Motor neuron (in vitro differentiated cells): ENCODE measurements at regions not wholly inside any gene's neighbourhood (a gene's known extent, or its start where the extent isn't known, plus 50 kb on each side); places are given as distances from the start of the nearest gene placed in this dataset.
A peak's percentile ranks its signal among the peaks of the same experiment; 100 is the strongest.

Experiments used
- ATAC-seq, 8 experiments: fragments of 200-7000 bp; cut with Tn5 transposase; replicated peaks in 6 of 8; 2 replicates each; pipeline ENCODE4 v1.8.0; 2021; ENCODE audit warnings: mild to moderate bottlenecking in 8 of 8, moderate library complexity in 8 of 8
- H3K27ac ChIP-seq, 2 donors: fragments of 250-450 bp; sonication (Bioruptor Pico); 2 replicates each; pipeline ENCODE4 v1.9.0; 2021; ENCODE audit warnings: antibody characterized with exemption in 2 of 2, mild to moderate bottlenecking in 2 of 2, moderate library complexity in 1 of 2
- H3K4me1 ChIP-seq, 2 donors: fragments of 250-450 bp; sonication (Bioruptor Pico); replicated peaks in 1 of 2; 2 replicates each; pipeline ENCODE4 v1.6.1; 2021; ENCODE audit warnings: antibody characterized with exemption in 2 of 2, mild to moderate bottlenecking in 2 of 2, moderate library complexity in 1 of 2
- H3K4me3 ChIP-seq, 5 donors: fragments of 250-450 bp; sonication (Bioruptor Pico); 2 replicates each; pipeline ENCODE4 v1.9.0; 2021; ENCODE audit warnings: antibody characterized with exemption in 5 of 5, mild to moderate bottlenecking in 5 of 5, moderate library complexity in 4 of 5
- WGBS, 10 experiments: fragments of 450-650 bp; shearing (Covaris generic); methylation state at CpG; one replicate each; pipeline ENCODE4 v1.0.0; 2022; 5-methylcytosine and 5-hydroxymethylcytosine counted together
- in situ Hi-C, 9 experiments: fragments of 400-800 bp; cut with MboI; loops; one replicate each; pipeline ENCODE4 v1.15.0; 2021; ENCODE audit warnings: low sequenced_read_pairs in 9 of 9, low pct_unique_long_range_greater_than_20kb in 2 of 9; ENCODE audit not compliant: unreplicated experiment in 9 of 9

DNA sequence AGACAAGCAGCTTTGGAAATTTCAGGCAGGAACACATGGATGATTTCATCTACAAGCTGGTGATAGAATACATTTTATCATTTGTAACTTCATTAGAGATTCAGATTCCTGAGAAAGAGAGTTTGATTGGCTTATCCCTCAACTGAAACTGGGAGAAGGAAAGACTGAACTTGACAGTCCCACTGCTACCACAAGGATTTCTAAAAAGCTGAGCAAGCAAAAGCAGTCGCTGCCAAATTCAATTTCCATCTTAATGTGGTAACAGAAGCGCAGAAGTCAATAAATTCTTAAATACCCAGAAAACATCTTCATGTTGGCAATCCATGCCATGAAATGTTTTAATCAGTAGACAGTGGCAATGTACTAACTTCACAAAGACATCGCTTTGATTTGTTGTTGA, 172.1 kb upstream of the DACH1 start:
- Histone ChIP-seq H3K27ac (no peak overlapping the region), H3K4me3 (no peak overlapping the region), H3K4me1 (no peaks in the 10 kb centered on the region)
- in situ Hi-C loops = no loop called here
- ATAC-seq = no peak
- WGBS, 10 experiments = 29 to 100% (median 64%) methylated on average over 1 to 3 of the region's 3 CpGs; no CpG with 5 or more reads in 2 of the 10 experiments

DNA sequence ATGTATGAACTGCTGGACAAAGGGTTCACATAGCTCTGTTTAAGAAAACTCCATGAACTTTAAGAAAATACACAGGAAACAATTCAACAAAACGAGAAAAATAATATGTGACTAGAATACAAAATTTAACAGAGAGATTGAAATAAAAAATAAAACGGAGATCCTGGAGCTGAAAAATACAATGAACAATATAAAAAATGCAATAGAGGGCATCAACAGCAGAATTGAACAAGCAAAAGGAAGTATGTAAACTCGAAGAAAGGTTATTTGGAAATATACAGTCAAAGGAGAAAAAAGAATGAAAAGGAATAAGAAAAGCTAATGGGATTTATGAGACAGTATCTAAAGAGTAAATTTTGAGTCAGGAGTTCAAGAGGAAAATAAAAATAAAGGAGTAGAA, 163.0 kb upstream of the DACH1 start:
- no peak overlapping the region for H3K4me3 ChIP-seq
- WGBS, 10 experiments = 0 to 93% (median 62%) methylated on average over 3 of the region's 3 CpGs
- no peaks in the 10 kb centered on the region for H3K4me1 ChIP-seq
- no peak for ATAC-seq
- in situ Hi-C loops = no loop called here
- no peak overlapping the region for H3K27ac ChIP-seq

DNA sequence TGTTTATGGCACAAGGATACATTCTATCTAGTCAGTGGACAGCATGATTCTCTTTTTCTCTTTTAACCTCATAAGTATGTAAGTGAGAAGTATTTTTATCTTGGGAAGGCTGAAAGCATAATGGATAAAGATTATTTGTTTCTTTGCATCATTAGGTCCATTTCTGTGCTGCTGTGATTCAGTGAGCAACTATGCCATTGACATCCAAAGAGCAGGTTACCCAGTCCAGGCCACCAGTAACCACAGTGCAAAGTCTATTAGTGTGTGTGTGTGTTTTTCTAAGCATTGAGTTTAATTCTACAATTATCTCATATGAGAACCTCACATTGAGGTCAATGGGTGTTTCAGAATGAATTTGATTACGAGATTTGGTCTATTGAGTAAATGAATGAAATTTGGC, 158.8 kb upstream of the DACH1 start:
- H3K27ac ChIP-seq = no peak overlapping the region
- ATAC-seq = no peak
- in situ Hi-C loops = no loop called here
- WGBS, 10 experiments = 0 to 100% (median 92%) methylated on average over 1 of the region's 1 CpG; no CpG with 5 or more reads in 2 of the 10 experiments
- H3K4me1 ChIP-seq = no peaks in the 10 kb centered on the region
- H3K4me3 ChIP-seq = no peak overlapping the region

DNA sequence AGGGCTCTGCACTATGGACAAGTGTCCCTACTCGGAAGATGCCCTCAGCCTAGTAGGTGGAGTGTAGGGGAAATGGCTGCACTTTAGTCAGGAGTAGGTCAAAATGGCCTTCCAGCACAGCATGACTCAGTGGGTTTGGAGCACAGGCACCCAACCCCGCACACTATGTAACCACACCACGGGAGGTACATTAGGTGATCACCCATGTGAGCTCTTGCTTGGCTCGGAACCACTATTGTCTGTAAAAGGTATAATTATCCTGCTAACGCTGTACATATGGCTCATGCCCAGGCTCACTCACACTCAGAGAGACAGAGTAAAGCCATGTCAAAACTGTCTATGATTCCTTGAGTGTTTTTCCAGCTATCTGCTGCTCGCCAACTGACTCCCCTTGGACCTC, 156.9 kb upstream of the DACH1 start:
- Histone ChIP-seq H3K4me1 (no peaks in the 10 kb centered on the region), H3K27ac (no peak overlapping the region), H3K4me3 (no peak overlapping the region)
- ATAC-seq = no peak
- in situ Hi-C loops = no loop called here
- 0 to 94% (median 83%) methylated on average over 1 to 6 of the region's 6 CpGs; no CpG with 5 or more reads in 3 of the 10 experiments for WGBS, 10 experiments

DNA sequence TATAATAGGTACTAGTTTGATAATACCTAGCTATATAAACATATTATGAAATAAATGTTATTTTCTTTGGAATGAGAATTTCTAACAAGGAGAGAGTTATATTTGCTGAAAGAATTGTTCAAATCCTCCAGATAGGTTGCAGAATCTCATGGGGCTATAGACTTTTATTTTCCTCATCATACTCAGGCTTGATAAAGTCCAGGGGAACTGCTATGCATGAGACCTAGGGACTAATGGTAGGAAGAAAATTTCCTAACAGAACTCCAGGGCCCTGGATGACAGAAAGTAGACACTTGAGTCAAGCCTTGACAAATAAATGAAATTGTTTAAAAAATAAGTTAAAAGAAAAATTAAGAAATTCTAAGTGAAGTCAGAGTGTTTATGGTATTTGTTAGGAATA, 138.5 kb upstream of the DACH1 start:
- no peak for ATAC-seq
- H3K27ac ChIP-seq = no peak overlapping the region
- no peak overlapping the region for H3K4me3 ChIP-seq
- H3K4me1 ChIP-seq = no peaks in the 10 kb centered on the region
- in situ Hi-C loops = no loop called here

DNA sequence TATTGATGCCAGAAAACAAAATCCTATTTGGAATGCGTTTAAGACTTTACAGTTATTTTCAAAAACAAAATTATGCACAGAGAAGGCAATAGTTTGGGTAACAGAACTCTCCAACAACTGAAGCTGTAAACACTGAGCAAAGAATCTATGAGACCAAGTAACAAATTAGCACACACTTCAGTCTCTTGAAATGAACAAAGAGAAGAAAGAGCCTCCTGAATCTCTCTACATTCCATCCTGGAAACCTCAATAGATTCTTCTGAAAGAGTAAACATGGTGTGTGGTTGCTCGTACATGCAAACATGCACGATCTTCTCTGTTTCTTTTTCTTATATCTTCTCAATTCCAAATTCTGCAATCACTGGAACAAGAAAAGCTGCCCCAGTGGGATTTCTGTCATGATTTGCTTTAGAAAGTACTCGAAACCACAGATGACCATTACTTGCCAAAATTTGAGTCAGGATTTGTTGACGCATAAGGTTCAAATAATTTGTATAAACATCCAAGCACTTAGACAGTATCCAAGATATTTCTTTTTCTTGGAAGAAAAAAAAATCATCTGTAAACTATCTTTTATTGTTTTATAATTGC, 137.9 kb upstream of the DACH1 start:
- Histone ChIP-seq H3K27ac (no peak overlapping the region), H3K4me1 (no peaks in the 10 kb centered on the region), H3K4me3 (no peak overlapping the region)
- in situ Hi-C loops = no loop called here
- 0 to 93% (median 77%) methylated on average over 1 to 5 of the region's 5 CpGs for WGBS, 10 experiments
- peak in 2 of 8 experiments; percentile 29 to 89 for ATAC-seq

DNA sequence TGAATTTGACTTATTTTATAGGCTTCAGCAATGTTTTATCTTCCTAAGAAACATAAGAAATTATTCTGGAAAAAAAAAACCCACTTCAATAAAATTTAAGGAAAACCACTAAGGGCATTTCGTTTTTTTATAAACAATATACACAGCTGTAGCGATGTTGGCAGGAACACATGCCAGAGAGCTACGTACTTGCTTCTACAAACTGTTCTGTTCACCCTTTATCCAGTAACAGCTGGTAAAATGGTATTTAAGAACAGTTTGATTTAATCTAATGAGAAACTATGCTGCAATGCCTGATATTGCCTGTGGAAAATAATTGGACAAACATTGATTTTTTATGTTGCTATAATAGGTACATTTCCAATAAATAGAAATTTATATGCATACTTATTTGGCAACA, 137.2 kb upstream of the DACH1 start:
- H3K4me1 ChIP-seq = no peaks in the 10 kb centered on the region
- no peak overlapping the region for H3K27ac ChIP-seq
- WGBS, 10 experiments = 0 to 87% (median 65%) methylated on average over 3 of the region's 3 CpGs
- in situ Hi-C loops = no loop called here
- H3K4me3 ChIP-seq = no peak overlapping the region
- ATAC-seq = no peak

DNA sequence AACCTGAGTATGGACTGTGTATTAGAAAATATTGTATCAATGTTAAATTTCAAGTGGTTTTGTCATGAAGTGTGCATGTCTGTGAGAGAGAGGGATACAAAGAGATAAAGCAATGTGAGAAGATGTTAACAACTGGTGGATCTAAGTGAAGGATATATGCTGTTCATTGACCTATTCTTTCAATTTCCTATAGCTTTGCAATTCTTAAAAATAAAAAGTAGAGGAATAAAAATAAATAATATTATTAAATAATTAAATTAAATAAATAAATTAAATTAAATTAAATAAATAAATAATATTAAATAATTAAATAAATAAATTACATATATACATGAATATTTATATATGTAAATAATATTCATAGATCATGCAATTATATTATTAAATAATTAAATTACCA, 131.2 kb upstream of the DACH1 start:
- ATAC-seq = no peak
- no peaks in the 10 kb centered on the region for H3K4me1 ChIP-seq
- no peak overlapping the region for H3K4me3 ChIP-seq
- H3K27ac ChIP-seq = no peak overlapping the region
- in situ Hi-C loops = no loop called here

DNA sequence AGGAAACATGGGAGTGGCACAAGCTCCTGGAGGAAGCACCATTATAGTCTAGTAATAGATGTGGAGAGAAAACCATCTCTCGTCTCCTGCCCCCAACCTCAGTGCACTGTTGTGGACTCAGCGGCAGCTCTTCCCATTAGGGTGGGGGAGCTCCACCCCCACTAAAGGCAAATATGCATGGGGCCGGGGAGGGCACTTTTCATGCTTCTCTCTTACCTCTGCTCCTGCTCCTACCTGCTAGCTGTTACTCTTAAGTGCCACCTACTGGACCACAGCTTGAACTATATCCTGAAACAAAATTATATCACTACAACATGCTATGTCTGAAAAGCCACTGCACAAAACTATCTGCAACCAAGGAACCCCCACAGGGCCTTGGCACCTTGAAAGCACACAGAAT, 112.6 kb upstream of the DACH1 start:
- no peaks in the 10 kb centered on the region for H3K4me1 ChIP-seq
- in situ Hi-C loops = no loop called here
- ATAC-seq = peak in 1 of 8 experiments; percentile 68
- WGBS, 10 experiments = 0 to 80% (median 29%) methylated on average over 1 to 2 of the region's 3 CpGs; no CpG with 5 or more reads in 6 of the 10 experiments
- H3K27ac ChIP-seq = no peak overlapping the region
- no peak overlapping the region for H3K4me3 ChIP-seq

DNA sequence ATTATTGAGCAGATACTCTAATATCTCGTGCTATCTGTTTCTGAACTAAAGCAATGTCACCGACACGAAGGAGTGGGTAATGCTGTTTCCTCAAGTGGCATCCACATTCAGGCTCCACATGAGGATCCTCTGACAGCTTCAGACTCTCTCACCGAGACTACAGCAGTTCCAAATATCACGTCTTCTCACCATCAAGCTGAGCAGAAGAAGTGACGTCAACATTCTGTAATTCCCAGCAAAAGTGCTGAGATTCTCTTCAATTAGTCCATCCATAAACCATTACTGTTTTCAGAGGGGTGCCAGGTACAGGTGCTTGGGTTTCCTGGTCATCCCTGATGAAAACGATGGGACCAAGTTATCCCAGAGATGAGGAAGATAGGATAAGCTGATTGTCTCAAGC, 110.0 kb upstream of the DACH1 start:
- WGBS, 10 experiments = 25 to 95% (median 77%) methylated on average over 3 to 6 of the region's 7 CpGs; no CpG with 5 or more reads in 2 of the 10 experiments
- ATAC-seq = no peak
- Histone ChIP-seq H3K27ac (no peak overlapping the region), H3K4me3 (no peak overlapping the region), H3K4me1 (no peaks in the 10 kb centered on the region)
- in situ Hi-C loops = no loop called here

DNA sequence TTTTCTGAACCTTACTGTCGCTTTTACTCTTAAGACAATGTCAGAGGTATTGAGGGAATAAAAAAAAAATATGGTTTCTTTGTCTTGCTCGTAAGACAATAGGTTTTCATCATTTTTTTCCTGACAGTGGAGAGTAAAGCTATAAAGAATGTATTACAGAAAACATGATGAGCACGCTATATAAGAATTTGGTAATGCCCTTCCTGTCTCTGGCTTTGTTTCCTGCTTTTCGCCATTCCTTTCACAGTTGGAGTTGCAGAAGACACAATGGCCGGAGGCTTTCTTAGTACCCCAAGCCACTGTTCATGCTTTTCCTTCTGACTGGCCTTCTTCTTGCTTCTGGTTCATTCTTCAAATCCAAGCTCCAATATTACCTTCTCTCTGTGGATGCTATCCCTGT, 101.0 kb upstream of the DACH1 start:
- Histone ChIP-seq H3K4me3 (no peak overlapping the region), H3K27ac (no peak overlapping the region), H3K4me1 (no peaks in the 10 kb centered on the region)
- 8 to 89% (median 81%) methylated on average over 2 to 5 of the region's 5 CpGs for WGBS, 10 experiments
- ATAC-seq = no peak
- in situ Hi-C loops = no loop called here

DNA sequence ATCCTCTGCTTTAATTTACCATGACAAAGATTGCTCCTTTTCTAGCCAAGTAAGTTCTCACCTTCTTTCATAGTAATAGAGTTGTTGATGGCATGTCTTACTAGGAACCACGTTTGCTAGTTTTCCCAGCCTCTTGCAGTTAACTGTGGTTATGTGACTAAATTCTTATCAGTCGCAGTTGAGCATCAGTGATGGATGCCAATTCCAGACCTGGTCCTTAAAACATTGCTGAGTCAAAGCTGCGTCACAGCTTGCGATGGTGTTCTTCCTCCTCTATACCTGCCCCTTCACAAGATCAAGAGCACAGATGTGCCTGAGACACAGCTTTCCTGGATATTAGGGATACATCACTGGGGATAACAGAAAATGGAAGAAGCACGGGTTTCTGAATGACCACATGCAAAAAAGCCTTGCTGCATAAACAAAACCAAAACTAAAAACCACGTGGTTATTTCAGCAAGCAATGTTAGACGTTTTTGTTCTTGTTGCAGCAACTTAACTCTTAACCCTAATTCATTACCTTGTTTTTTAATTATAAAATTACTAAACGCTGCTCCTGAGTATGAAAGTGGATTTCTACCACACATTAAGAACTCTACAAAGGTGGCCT, 97.6 kb upstream of the DACH1 start:
- Histone ChIP-seq H3K4me3 (no peak overlapping the region), H3K27ac (no peak overlapping the region), H3K4me1 (no peaks in the 10 kb centered on the region)
- 19 to 100% (median 76%) methylated on average over 3 to 8 of the region's 8 CpGs for WGBS, 10 experiments
- ATAC-seq = no peak
- in situ Hi-C loops = no loop called here

DNA sequence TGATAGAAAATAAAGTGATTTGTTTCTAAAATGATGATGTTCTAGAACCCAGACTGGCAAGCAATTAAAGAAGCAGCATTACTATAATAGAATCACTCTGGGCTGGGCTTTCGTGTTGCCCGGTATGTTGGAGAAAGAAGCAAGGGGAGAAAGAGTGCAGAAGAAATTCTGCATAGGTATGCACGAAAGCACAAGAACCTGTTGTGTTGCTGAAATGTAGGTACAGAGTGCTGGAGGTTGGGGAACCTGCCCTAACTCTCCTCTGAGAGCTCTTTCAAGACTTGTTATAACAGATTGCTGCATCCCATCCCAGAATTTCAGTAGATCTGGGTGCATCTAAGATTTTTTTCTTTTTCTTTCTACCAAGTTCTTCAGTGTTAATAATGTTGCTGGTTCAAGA, 95.7 kb upstream of the DACH1 start:
- no peak overlapping the region for H3K27ac ChIP-seq
- no peak for ATAC-seq
- H3K4me3 ChIP-seq = no peak overlapping the region
- WGBS, 10 experiments = 0 to 89% (median 77%) methylated on average over 1 to 3 of the region's 3 CpGs; no CpG with 5 or more reads in 1 of the 10 experiments
- H3K4me1 ChIP-seq = no peaks in the 10 kb centered on the region
- in situ Hi-C loops = no loop called here

DNA sequence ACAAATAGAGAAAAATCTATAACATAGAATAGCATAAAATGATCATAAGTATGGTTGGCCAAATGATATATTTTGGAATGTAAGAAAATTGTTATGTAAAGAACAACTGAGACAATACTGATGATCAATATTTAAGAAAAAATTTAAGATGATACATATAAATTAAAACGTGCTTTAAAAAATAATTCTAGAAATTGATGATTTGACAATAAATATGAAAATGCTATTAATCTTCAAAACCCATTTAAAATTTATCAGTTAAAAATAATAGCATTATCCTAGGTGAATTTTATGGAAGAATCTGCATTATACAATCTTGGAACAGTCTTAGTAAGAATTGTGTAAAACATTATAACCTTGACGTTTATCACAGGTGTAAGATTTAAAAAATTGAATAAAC, 95.1 kb upstream of the DACH1 start:
- no peaks in the 10 kb centered on the region for H3K4me1 ChIP-seq
- WGBS, 10 experiments = 3 to 100% (median 75%) methylated on average over 1 to 2 of the region's 2 CpGs
- H3K27ac ChIP-seq = no peak overlapping the region
- in situ Hi-C loops = no loop called here
- no peak for ATAC-seq
- H3K4me3 ChIP-seq = no peak overlapping the region
